SU-DHL-6 (cell line): ENCODE measurements at regions not wholly inside any gene's neighbourhood (a gene's known extent, or its start where the extent isn't known, plus 50 kb on each side); places are given as distances from the start of the nearest gene placed in this dataset.

Experiments
- EZH2phosphoT487 ChIP-seq: fragments of 200-600 bp; sonication (generic), shearing (Covaris generic); conservative IDR thresholded peaks from 2 replicates; pipeline ENCODE4 v1.6.1; 2018; ENCODE audit warnings: mild to moderate bottlenecking, antibody characterized with exemption, low read length, moderate library complexity, mixed read lengths
- TF ChIP-seq, protein P1 (sequence below): fragments of 200-600 bp; sonication (generic); IDR thresholded peaks from one replicate; pipeline ENCODE4 v1.5.1; 2017; ENCODE audit warnings: antibody characterized with exemption, mild to moderate bottlenecking, low read length, moderate library complexity; ENCODE audit not compliant: insufficient read depth, poor library complexity, severe bottlenecking

DNA sequence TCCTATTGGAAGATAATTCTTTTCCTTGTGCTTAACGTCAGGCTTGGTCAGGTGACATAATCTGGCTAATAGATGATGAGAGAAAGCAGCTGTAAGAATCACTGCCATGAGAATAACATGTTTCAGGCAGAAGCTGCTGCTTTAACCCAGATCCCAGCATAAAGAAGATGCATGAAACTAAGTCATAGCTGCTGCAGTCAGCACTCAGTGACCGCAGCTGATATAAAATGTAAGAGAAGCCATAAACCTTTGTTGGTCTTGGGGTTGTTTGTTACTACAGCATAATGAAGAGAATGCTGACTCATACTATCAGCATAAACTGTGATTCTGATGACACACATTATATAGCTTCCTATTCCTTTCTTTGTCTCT lies 274.3 kb upstream of the TRIB2 start:
- TF ChIP-seq, protein P1, sequence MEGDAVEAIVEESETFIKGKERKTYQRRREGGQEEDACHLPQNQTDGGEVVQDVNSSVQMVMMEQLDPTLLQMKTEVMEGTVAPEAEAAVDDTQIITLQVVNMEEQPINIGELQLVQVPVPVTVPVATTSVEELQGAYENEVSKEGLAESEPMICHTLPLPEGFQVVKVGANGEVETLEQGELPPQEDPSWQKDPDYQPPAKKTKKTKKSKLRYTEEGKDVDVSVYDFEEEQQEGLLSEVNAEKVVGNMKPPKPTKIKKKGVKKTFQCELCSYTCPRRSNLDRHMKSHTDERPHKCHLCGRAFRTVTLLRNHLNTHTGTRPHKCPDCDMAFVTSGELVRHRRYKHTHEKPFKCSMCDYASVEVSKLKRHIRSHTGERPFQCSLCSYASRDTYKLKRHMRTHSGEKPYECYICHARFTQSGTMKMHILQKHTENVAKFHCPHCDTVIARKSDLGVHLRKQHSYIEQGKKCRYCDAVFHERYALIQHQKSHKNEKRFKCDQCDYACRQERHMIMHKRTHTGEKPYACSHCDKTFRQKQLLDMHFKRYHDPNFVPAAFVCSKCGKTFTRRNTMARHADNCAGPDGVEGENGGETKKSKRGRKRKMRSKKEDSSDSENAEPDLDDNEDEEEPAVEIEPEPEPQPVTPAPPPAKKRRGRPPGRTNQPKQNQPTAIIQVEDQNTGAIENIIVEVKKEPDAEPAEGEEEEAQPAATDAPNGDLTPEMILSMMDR, result no peak
- TF ChIP-seq EZH2phosphoT487, result no peak
